Mucosa of rectum (tissue), 2 donors: ENCODE measurements at regions not wholly inside any gene's neighbourhood (a gene's known extent, or its start where the extent isn't known, plus 50 kb on each side); places are given as distances from the start of the nearest gene placed in this dataset.
"Not testable (repeated sequence)": the region's sequence is repeated elsewhere in the genome, so short reads cannot be mapped to it uniquely, and the experiment has no call there.

ENCODE experiments used
- H3K27ac ChIP-seq, 2 donors: one replicate each; pipeline ENCODE4 v1.7.0; 2013; ENCODE audit warnings: inconsistent platforms in 2 of 2, low read depth in 2 of 2, low read length in 2 of 2
- H3K27me3 ChIP-seq, 2 donors: one replicate each; pipeline ENCODE4 v1.7.0; 2013; ENCODE audit warnings: low read length in 2 of 2; ENCODE audit not compliant: control insufficient read depth in 2 of 2, insufficient read depth in 2 of 2
- H3K36me3 ChIP-seq, 2 donors: one replicate each; pipeline ENCODE4 v1.7.0; 2013; ENCODE audit warnings: low read length in 2 of 2; ENCODE audit not compliant: control insufficient read depth in 2 of 2, insufficient read depth in 2 of 2
- H3K4me1 ChIP-seq, 2 donors: one replicate each; pipeline ENCODE4 v1.7.0; 2013; ENCODE audit warnings: low read length in 2 of 2, mild to moderate bottlenecking in 1 of 2; ENCODE audit not compliant: control insufficient read depth in 2 of 2, insufficient read depth in 2 of 2
- H3K4me3 ChIP-seq, 2 donors: one replicate each; pipeline ENCODE4 v1.7.0; 2013; ENCODE audit warnings: low read length in 2 of 2
- H3K9ac ChIP-seq, 2 donors: one replicate each; pipeline ENCODE4 v1.7.0; 2013; ENCODE audit warnings: low read length in 2 of 2, low read depth in 1 of 2, mild to moderate bottlenecking in 1 of 2
- H3K9me3 ChIP-seq, 2 donors: one replicate each; pipeline ENCODE4 v1.7.0; 2013; ENCODE audit warnings: low read length in 2 of 2; ENCODE audit not compliant: control insufficient read depth in 2 of 2
- donor health status: healthy.
- donor health status: Normal muscosa, but diverticular disease.

- Histone ChIP-seq H3K9ac (no peak overlapping the region), H3K36me3 (no peaks in the 10 kb centered on the region), H3K27me3 (no peaks in the 10 kb centered on the region), H3K4me3 (no peak overlapping the region), H3K27ac (no peak overlapping the region), H3K4me1 (no peaks in the 10 kb centered on the region), H3K9me3 (no peaks in the 10 kb centered on the region)
Observed at GRCh38 chr1:185388346-185388745, 71.3 kb upstream of the IVNS1ABP start.

GRCh38 chr1:185385991-185386390 lies 68.9 kb upstream of the IVNS1ABP start:
- Histone ChIP-seq H3K36me3 (no peaks in the 10 kb centered on the region), H3K27me3 (no peaks in the 10 kb centered on the region), H3K27ac (no peak overlapping the region), H3K4me1 (no peaks in the 10 kb centered on the region), H3K9ac (no peak overlapping the region), H3K4me3 (no peak overlapping the region), H3K9me3 (no peaks in the 10 kb centered on the region)

- not testable (repeated sequence) for H3K27ac ChIP-seq, H3K9me3 ChIP-seq, H3K4me1 ChIP-seq, H3K9ac ChIP-seq, H3K36me3 ChIP-seq, H3K4me3 ChIP-seq, H3K27me3 ChIP-seq
Observed at GRCh38 chr1:185383805-185384204, 66.8 kb upstream of the IVNS1ABP start.

GRCh38 chr1:185377831-185378230 lies 60.8 kb upstream of the IVNS1ABP start:
- Histone ChIP-seq H3K27me3 (no peaks in the 10 kb centered on the region), H3K27ac (no peak overlapping the region), H3K9ac (no peak overlapping the region)

GRCh38 chr1:185376840-185377635 lies 60.0 kb upstream of the IVNS1ABP start:
- no peaks in the 10 kb centered on the region for H3K36me3 ChIP-seq
- no peaks in the 10 kb centered on the region for H3K27me3 ChIP-seq
- H3K9ac ChIP-seq: no peak overlapping the region
- H3K9me3 ChIP-seq: no peaks in the 10 kb centered on the region
- no peaks in the 10 kb centered on the region for H3K4me1 ChIP-seq
- H3K4me3 ChIP-seq: no peak overlapping the region
- H3K27ac ChIP-seq: no peak overlapping the region

More at GRCh38 chr1:185377831-185378230, 60.8 kb upstream of the IVNS1ABP start:
- H3K36me3 ChIP-seq: no peaks in the 10 kb centered on the region
- H3K4me3 ChIP-seq: no peak overlapping the region
- H3K4me1 ChIP-seq: no peaks in the 10 kb centered on the region
- H3K9me3 ChIP-seq: no peaks in the 10 kb centered on the region

- Histone ChIP-seq H3K27ac (no peak overlapping the region), H3K9me3 (no peaks in the 10 kb centered on the region), H3K4me3 (no peak overlapping the region), H3K27me3 (no peaks in the 10 kb centered on the region), H3K36me3 (no peaks in the 10 kb centered on the region), H3K9ac (no peak overlapping the region), H3K4me1 (no peaks in the 10 kb centered on the region)
Observed at GRCh38 chr1:185376288-185376687, 59.2 kb upstream of the IVNS1ABP start.

GRCh38 chr1:185375583-185375982 lies 58.5 kb upstream of the IVNS1ABP start:
- H3K4me3 ChIP-seq: no peak overlapping the region
- H3K9me3 ChIP-seq: no peaks in the 10 kb centered on the region
- H3K27ac ChIP-seq: no peak overlapping the region
- no peaks in the 10 kb centered on the region for H3K4me1 ChIP-seq
- no peaks in the 10 kb centered on the region for H3K27me3 ChIP-seq
- no peak overlapping the region for H3K9ac ChIP-seq
- no peaks in the 10 kb centered on the region for H3K36me3 ChIP-seq

- Histone ChIP-seq H3K27ac (no peak overlapping the region), H3K36me3 (no peaks in the 10 kb centered on the region), H3K4me1 (no peaks in the 10 kb centered on the region), H3K9me3 (no peaks in the 10 kb centered on the region), H3K9ac (no peak overlapping the region), H3K4me3 (no peak overlapping the region), H3K27me3 (no peaks in the 10 kb centered on the region)
Observed at GRCh38 chr1:185373813-185374529, 56.9 kb upstream of the IVNS1ABP start.

- no peaks in the 10 kb centered on the region for H3K9me3 ChIP-seq
- no peak overlapping the region for H3K4me3 ChIP-seq
- H3K9ac ChIP-seq: no peak overlapping the region
- no peaks in the 10 kb centered on the region for H3K36me3 ChIP-seq
- H3K27ac ChIP-seq: no peak overlapping the region
- peaks cover 8 to 17% of the 10 kb centered on the region in 2 donors for H3K4me1 ChIP-seq
- H3K27me3 ChIP-seq: no peaks in the 10 kb centered on the region
Observed at GRCh38 chr1:185369786-185370185, 52.7 kb upstream of the IVNS1ABP start.

GRCh38 chr1:185368913-185369491 lies 52.0 kb upstream of the IVNS1ABP start:
- no peaks in the 10 kb centered on the region for H3K9me3 ChIP-seq
- no peak overlapping the region for H3K9ac ChIP-seq
- H3K27me3 ChIP-seq: no peaks in the 10 kb centered on the region
- H3K36me3 ChIP-seq: no peaks in the 10 kb centered on the region
- H3K27ac ChIP-seq: peak overlapping the region in 1 of 2 donors; percentile 36
- peaks cover 8 to 17% of the 10 kb centered on the region in 2 donors for H3K4me1 ChIP-seq
- no peak overlapping the region for H3K4me3 ChIP-seq
